ENCODE measurements at regions not wholly inside any gene's neighbourhood (a gene's known extent, or its start where the extent isn't known, plus 50 kb on each side); places are given as distances from the start of the nearest gene placed in this dataset.
"Not testable (repeated sequence)": the region's sequence is repeated elsewhere in the genome, so short reads cannot be mapped to it uniquely, and the experiment has no call there.

- no peak for DNase-seq
Observed at GRCh38 chr1:184851822-184852746, 97.4 kb upstream of the EDEM3 start.

GRCh38 chr1:184843732-184844495 is 89.3 kb upstream of the EDEM3 start:
- no peak for DNase-seq

DNA sequence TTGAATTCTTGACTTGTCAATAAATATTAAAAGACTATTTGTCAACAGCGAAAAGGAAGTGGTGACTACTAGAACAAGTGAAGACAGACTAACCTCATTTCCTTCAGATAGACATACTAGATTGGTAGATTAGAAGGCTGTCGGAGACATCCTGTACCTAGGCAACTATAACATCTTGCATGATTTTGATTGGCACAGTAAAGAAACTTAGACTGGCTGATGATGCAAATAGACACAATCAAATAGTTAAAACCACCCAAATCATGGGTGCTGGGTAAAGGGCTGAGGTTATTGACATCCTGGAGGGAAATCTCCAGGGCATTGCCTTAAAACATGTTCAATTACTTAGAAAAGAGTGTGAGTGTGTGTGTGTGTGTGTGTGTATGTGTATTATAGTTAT is 85.9 kb upstream of the EDEM3 start:
- no peak for DNase-seq

- no peak for DNase-seq
Observed at GRCh38 chr1:184838504-184838951, 83.9 kb upstream of the EDEM3 start.

DNA sequence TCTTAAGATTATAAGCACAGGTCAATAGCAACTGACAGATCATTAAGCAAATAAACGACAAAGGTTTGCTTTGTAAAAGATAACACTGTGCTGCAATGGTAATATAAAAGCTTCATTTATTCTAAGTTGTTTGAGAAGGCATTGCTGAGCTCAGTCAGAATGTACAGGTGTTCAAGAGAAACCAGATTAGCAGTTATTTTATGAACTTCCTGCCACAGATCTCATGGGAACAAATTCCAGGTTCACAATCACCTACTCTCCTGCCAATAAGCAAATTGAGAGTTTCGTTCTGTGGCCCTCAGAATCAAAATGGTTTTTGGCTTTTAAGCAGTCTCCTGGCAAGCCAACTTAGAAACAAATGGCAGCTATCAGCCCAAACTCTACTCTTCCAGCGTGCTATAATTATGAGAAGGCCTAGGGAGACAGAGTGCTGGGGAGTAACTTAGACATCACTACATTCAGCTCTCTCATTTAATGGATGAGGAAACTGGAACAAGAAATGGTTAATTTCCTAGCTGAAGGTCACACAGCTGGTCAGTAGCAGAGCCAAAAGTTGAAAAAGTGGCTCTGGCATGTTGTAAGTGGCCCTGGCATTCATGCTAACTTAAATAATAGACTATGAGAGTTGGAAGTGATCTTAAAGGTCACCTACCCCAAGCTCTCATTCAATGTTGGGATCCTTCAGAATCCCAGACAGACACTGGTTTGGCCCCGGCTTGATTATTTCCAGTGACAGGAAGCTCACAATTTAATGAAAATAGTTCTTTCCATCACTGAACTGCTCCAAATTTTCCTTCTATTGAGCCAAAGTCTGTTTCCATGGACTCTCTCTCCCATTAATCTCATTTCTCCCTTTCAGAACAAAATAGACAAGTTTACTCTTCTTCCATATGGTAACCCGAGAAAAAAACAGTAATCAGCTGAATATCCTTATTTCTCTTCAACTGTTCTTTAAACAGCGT is 82.6 kb upstream of the EDEM3 start:
- DNase-seq, result no peak

GRCh38 chr1:184836141-184836540 is 81.5 kb upstream of the EDEM3 start:
- DNase-seq, result no peak

DNA sequence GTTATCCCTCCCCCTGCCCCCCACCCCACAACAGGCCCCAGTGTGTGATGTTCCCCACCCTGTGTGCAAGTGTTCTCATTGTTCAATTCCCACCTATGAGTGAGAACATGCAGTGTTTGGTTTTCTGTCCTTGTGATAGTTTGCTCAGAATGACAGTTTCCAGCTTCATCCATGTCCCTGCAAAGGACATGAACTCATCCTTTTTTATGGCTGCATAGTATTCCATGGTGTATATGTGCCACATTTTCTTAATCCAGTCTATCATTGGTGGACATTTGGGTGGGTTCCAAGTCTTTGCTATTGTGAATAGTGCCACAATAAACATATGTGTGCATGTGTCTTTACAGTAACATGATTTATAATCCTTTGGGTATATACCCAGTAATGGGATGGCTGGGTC is 79.3 kb upstream of the EDEM3 start:
- DNase-seq, result not testable (repeated sequence)

- DNase-seq, result no peak
Observed at GRCh38 chr1:184832517-184832916, 77.9 kb upstream of the EDEM3 start.

DNA sequence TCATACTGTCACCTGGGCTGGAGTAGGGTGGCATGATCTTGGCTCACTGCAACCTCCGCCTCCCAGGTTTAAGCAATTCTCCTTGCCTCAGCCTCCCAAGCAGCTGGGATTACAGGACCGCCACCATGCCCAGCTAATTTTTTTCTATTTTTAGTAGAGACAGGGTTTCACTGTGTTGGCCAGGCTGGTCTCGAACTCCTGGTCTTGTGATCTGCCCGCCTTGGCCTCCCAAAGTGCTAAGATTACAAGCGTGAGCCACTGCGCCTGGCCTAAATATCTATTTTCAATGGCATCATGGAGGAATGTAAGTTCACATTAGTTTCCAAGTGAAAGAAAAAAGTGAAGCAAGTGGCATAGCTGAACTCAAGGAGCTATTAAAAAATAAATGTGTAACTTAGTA is 74.8 kb upstream of the EDEM3 start:
- not testable (repeated sequence) for DNase-seq

DNA sequence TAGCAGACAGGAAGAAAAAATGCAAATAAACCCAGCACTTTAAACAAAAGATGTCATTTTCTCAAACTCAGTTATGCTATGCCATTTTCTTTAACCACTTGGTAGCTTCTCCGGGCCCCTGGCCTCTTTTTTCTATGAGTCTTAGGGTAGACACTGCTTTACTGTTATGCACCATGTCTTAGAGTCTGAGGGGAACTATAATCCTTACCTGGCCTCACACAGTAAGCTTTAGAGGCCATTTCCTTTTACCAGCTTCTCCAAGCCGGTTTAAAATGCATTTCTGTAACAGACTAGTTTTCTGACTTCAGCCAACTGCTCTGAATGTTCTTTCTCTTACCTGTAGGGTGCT is 73.7 kb upstream of the EDEM3 start:
- no peak for DNase-seq

DNA sequence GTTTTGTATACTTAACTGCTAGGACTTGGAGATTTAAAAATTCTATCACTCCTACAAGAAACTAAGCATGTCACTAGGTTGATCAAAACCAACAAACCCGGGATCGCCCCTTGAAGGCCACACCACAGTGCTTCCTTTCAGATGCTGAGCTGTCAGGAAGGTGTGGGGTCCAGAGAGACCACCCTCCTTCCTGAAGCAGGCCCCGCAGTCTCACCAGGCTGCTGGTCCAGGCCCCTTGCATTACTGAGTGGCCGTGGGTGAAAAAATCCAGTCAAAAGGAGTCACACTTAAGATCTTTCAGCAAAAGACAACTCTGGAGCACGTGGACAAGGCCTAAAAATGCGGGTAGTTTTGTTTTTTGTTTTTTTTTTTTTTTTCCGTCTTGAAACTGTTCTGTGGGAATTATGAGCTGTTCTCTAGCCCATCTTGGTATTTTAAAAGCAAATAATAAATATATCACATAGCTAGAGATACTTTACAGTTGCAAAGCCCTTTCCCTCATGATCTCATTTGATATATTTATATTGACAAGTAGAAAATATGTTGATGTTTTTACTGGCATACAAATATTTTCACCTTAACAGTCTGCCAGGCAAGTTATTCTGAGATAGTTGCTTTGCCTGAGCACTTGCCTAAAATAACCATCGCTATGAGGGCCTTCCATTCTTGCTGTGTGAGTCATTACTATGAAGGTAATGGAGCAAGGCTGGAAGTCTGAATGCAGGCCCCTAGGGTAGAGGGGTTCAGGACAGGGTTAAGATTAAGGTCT is 73.1 kb upstream of the EDEM3 start:
- DNase-seq, result no peak

- no peak for DNase-seq
Observed at GRCh38 chr1:184826001-184826400, 71.3 kb upstream of the EDEM3 start.

GRCh38 chr1:184825571-184825970 is 70.9 kb upstream of the EDEM3 start:
- no peak for DNase-seq

DNA sequence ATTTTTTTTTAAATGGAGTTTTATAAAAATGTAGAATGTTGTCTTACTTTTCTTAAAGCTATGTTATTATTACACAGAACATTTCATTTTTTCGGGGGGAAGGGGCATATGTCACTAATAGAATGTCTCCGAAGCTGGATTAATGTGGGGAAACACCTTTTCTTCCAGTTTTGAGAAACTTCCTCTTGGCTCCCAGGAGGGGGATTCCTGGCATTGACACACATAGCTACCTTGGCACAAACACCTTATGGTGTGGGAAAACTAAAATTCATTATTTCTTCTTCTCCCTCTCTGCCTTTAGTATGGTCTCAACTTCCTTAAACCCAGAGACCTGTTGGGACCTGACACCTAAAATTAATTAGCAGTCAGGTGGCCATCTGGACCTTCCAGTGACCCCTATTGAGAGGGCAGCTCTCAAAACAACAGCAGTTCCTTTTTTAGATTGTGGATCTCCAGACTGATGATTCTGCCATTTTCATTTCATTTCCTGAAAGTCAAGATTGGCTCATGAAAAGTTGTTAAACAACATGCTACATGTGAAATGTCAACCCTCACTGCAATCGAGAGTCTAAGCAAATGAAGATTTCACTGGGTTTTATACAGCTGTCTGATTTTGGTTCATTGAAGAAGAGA is 70.1 kb upstream of the EDEM3 start:
- DNase-seq, result no peak

DNA sequence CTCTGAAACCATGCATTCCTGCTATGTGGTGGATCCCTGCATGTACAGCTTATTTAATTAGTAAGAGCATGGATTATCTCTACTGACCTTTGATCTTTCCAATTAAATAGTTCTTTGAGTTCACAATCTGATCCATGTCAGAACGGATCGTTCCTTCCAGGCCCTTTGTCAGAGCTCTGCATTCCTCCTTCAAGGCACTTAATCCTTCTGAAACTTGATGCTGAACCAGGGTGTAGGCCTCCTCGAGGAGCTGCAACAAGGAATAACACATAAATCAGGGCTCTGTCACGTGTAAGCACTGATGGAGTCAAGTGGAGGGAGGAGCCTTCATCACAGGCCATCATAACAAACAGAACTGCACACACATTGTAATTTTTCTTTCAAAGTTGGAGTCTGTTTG is 68.4 kb upstream of the EDEM3 start:
- DNase-seq, result no peak

GRCh38 chr1:184822267-184822666 is 67.6 kb upstream of the EDEM3 start:
- no peak for DNase-seq

DNA sequence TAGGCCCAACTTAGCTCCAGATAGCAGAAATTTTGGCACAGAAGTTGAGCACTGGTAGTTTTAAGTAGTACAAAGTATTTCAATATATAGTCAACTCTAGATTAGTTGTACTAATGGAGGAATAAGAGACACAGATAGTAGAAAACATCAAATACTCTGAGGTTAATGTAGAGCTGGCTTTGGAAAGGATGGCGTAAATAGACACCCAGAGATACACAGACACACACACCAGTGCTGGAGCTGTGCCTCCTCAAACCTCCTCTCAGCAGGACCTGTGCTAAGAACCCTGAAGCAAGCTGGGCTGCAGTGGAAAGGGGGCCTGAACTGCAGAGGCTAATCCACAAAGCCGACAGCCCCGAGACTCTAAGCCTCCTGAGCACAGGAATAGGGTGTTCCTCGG is 67.0 kb upstream of the EDEM3 start:
- no peak for DNase-seq

- no peak for DNase-seq
Observed at GRCh38 chr1:184820956-184821355, 66.3 kb upstream of the EDEM3 start.

- DNase-seq, result no peak
Observed at GRCh38 chr1:184820218-184820750, 65.6 kb upstream of the EDEM3 start.

DNA sequence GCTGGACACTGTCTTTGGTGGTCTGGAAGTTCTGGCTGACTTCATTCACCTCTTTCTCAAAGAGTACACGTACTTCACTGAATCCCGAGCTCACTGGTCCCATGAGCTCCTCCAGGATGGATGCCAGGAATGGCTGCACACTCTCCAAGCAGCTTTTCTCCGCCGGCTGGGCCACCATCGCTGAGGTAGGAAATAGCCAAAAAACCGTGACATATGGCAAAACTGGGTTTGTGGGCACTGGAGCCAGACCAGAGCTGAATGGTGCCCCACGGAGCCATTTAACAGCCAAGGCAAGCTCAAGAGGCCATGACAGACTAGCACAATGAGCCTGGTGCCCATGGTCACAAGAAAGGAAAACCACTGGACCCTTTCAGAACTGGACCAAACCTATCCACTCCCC is 64.0 kb upstream of the EDEM3 start:
- no peak for DNase-seq

DNA sequence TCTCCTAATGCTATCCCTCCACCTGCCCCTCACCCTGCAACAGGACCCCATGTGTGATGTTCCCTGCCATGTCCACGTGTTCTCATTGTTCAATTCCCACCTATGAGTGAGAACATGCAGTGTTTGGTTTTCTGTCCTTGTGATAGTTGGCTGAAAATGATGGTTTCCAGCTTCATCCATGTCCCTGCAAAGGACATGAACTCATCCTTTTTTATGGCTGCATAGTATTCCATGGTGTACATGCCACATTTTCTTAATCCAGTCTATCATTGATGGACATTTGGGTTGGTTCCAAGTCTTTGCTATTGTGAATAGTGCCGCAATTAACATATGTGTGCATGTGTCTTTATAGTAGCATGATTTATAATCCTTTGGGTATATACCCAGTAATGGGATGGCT is 62.3 kb upstream of the EDEM3 start:
- not testable (repeated sequence) for DNase-seq
